ENCODE measurements at regions not wholly inside any gene's neighbourhood (a gene's known extent, or its start where the extent isn't known, plus 50 kb on each side); places are given as distances from the start of the nearest gene placed in this dataset.

DNA sequence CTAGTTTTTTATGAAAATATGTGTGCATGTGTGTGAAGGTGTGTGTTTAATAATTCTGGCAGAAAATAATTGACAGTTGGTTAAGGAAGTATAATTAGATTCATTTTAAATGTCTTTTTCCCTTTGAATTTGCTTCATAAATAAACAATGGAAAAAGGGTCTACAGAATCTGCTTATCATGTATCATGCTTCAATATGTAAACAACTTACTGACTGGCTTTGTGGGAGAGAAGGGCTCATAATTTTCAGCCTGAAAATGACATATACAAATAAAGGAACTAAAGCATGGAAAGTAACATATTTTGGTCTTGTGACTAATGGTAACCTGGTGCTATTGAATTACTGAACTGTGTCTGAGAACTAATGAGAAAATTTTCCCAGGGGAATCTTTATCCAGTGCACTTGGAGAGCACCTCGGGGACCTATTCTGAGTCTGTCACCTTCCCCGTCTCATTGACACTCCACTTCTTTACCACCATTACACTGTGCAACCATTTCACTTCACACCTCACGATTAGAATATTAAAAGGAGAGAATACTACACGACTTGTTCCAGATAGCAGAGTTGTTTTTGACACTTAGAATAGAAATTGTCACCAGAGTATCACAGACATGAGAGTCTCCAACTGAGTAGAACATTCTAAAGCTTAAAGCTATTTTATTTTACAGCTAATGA is 298.6 kb downstream of the TFEC start:
- Histone ChIP-seq H3K36me3 (no peaks in the 10 kb centered on the region), H3K9me3 (no peaks in the 10 kb centered on the region), H3K27me3 (no peaks in the 10 kb centered on the region), H3K27ac (no peak overlapping the region), H3K4me3 (no peak overlapping the region), H3K4me1 (no peaks in the 10 kb centered on the region)
- TF ChIP-seq, protein P1, sequence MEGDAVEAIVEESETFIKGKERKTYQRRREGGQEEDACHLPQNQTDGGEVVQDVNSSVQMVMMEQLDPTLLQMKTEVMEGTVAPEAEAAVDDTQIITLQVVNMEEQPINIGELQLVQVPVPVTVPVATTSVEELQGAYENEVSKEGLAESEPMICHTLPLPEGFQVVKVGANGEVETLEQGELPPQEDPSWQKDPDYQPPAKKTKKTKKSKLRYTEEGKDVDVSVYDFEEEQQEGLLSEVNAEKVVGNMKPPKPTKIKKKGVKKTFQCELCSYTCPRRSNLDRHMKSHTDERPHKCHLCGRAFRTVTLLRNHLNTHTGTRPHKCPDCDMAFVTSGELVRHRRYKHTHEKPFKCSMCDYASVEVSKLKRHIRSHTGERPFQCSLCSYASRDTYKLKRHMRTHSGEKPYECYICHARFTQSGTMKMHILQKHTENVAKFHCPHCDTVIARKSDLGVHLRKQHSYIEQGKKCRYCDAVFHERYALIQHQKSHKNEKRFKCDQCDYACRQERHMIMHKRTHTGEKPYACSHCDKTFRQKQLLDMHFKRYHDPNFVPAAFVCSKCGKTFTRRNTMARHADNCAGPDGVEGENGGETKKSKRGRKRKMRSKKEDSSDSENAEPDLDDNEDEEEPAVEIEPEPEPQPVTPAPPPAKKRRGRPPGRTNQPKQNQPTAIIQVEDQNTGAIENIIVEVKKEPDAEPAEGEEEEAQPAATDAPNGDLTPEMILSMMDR (IDR thresholded peaks at IDR 0.05), result no peak
- TF ChIP-seq POLR2AphosphoS5 (IDR thresholded peaks at IDR 0.05) (no peak), EP300 (IDR thresholded peaks at IDR 0.05) (no peak), POLR2A (IDR thresholded peaks at IDR 0.05) (no peak)
- no peak for DNase-seq (ENCODE audit: low spot score in 2 of 2)
- 84% methylated on average over 4 of the region's 4 CpGs for WGBS

DNA sequence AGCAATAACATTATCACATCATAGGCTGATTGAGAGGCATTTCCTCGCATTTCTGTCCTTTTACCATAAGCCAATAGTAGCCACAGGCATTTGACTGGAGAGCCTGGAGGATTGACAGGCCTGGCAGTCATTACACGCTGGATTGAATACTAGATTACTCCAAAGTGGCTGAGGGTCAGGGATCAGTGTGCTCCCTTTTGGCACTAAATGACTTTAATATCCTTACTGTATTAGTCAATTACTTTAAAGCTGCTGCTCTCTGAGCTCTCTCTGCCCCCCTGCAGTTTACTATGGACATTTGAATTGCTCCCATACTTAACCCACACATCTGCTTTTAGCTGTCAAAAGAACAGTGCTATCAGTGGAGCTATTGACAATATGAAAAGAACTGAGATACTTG is 302.0 kb downstream of the TFEC start:
- no peaks in the 10 kb centered on the region for H3K9me3 ChIP-seq
- WGBS, result 60% methylated on average over 2 of the region's 2 CpGs
- H3K36me3 ChIP-seq, result no peaks in the 10 kb centered on the region
- H3K27ac ChIP-seq, result no peak overlapping the region
- no peak for TF ChIP-seq EP300 (IDR thresholded peaks at IDR 0.05)
- no peak for TF ChIP-seq POLR2AphosphoS5 (IDR thresholded peaks at IDR 0.05)
- TF ChIP-seq POLR2A (IDR thresholded peaks at IDR 0.05), result no peak
- TF ChIP-seq, protein P1 (IDR thresholded peaks at IDR 0.05), result no peak
- DNase-seq (ENCODE audit: low spot score in 2 of 2), result no peak
- no peaks in the 10 kb centered on the region for H3K27me3 ChIP-seq
- no peak overlapping the region for H3K4me3 ChIP-seq
- H3K4me1 ChIP-seq, result no peaks in the 10 kb centered on the region

DNA sequence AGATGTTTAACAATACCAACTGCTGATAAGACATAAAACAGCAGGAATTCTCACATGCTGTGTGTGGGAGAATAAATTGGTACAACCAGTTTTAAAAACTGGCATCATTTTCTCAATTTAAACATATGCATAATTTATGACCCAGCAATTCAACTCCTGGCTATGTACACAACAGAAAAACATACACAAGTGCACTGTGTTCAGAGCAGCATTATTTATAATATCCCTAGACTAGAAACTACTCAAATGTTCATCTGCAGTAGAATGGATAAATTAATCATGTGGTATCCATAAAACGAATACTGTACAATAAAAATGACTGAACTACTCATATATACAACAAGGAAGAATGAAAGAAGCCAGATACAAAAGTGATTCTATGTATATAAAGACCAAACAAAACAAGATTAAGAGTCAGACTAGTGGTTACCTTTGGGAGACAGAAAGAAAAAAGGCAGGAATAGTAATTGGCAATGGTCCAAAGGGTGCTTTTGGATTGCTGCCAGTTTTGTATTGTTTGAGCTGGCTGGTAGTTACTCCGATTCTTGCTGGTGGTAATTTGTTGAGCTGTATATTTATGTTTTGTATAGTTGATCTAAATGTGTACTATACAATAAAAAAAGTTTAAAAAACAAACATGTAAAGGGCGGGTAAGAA is 306.0 kb downstream of the TFEC start:
- 45% methylated on average over 3 of the region's 3 CpGs for WGBS
- H3K9me3 ChIP-seq, result no peaks in the 10 kb centered on the region
- no peak overlapping the region for H3K4me3 ChIP-seq
- H3K4me1 ChIP-seq, result no peaks in the 10 kb centered on the region
- no peak overlapping the region for H3K27ac ChIP-seq
- H3K27me3 ChIP-seq, result no peaks in the 10 kb centered on the region
- H3K36me3 ChIP-seq, result no peaks in the 10 kb centered on the region
- no peak for TF ChIP-seq POLR2AphosphoS5 (IDR thresholded peaks at IDR 0.05)
- TF ChIP-seq, protein P1 (IDR thresholded peaks at IDR 0.05), result no peak
- no peak for TF ChIP-seq POLR2A (IDR thresholded peaks at IDR 0.05)
- no peak for TF ChIP-seq EP300 (IDR thresholded peaks at IDR 0.05)
- no peak for DNase-seq (ENCODE audit: low spot score in 2 of 2)

DNA sequence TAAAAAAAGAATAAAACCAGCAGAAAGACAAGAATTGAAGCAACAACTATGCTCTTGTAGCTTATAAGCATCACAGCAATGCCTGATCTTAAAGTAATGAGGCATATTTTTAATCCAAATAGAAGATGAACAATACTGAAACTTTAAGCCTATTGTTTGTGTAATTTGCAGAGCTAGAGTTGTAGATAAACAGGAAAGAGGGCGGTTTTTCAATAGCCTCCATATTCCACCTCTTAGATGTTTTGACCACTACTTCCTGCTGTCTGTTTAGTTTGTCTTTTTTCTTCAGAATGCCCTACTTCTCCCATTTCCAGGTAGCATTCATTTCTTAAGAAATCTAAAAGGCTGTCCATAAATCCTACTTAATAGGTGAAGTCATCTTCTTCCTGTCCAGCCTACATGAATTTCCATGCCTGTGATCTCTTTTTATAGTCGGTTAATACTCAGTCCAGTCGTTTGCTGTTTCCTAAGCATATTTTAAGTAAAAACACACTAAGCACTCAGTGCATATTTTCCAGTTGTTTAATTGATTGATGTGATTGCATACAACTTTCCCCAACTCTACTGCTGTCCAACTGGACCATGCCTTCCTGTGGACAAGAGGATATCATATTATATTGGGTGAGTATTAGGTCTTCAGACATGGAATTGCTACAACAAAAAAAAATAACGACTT is 308.1 kb downstream of the TFEC start:
- DNase-seq (ENCODE audit: low spot score in 2 of 2), result no peak
- H3K9me3 ChIP-seq, result no peaks in the 10 kb centered on the region
- H3K27ac ChIP-seq, result no peak overlapping the region
- no peaks in the 10 kb centered on the region for H3K4me1 ChIP-seq
- no peak overlapping the region for H3K4me3 ChIP-seq
- WGBS, result 69% methylated on average over 4 of the region's 4 CpGs
- H3K36me3 ChIP-seq, result no peaks in the 10 kb centered on the region
- TF ChIP-seq POLR2AphosphoS5 (IDR thresholded peaks at IDR 0.05), result no peak
- no peak for TF ChIP-seq EP300 (IDR thresholded peaks at IDR 0.05)
- TF ChIP-seq, protein P1 (IDR thresholded peaks at IDR 0.05), result no peak
- TF ChIP-seq POLR2A (IDR thresholded peaks at IDR 0.05), result no peak
- no peaks in the 10 kb centered on the region for H3K27me3 ChIP-seq

Measured in suprapubic skin (tissue), 4 donors.